GM12878 (cell line): ENCODE measurements at regions not wholly inside any gene's neighbourhood (a gene's known extent, or its start where the extent isn't known, plus 50 kb on each side); places are given as distances from the start of the nearest gene placed in this dataset.

ENCODE experiments used
- ATAC-seq: fragments of 200-7000 bp; cut with Tn5 transposase; 3 replicates; pipeline ENCODE4 v1.9.1; 2020; ENCODE audit warnings: mild to moderate bottlenecking, moderate library complexity
- BruUV-seq: library from RNA; stranded (reverse); fragments of 400-500 nt; replicated peaks from 2 replicates; lab custom pipeline; 2021; lab: Mats Ljungman, UMichigan
- CTCF ChIA-PET: fragments of 300-600 bp; sonication (Branson Sonifier 250); formaldehyde crosslinking; extraction: SDS; loops from one replicate; lab custom pipeline; 2021; ENCODE audit warnings: inconsistent platforms; lab: Yijun Ruan, JAX
- POLR2A ChIA-PET: fragments of 350-600 bp; formaldehyde crosslinking; extraction: SDS; loops from one replicate; lab custom pipeline; 2021; ENCODE audit warnings: inconsistent platforms; lab: Charles Lee
- RAD21 ChIA-PET: fragments of 300-600 bp; sonication (Branson Sonifier 250); formaldehyde crosslinking; loops from one replicate; lab custom pipeline; 2023; ENCODE audit warnings: antibody characterized with exemption; ENCODE audit not compliant: unreplicated experiment; lab: Charles Lee
- SMC1A ChIA-PET: fragments of 300-600 bp; sonication (Branson Sonifier 250); formaldehyde crosslinking; loops from one replicate; lab custom pipeline; 2023; ENCODE audit not compliant: unreplicated experiment, uncharacterized antibody; lab: Charles Lee
- DNase-seq: peaks from one replicate; pipeline ENCODE4 v3.0.0-alpha.2; 2011; ENCODE audit warnings: low read depth, low spot score
- FAIRE-seq: peaks from 3 replicates; lab custom pipeline; 2011; peaks lifted over from hg19 to GRCh38; lab: Jason Lieb, UNC
- H2AFZ ChIP-seq: 2 replicates; pipeline ENCODE4 v1.6.0; 2011; ENCODE audit warnings: low read depth, low read length, control low read depth; ENCODE audit not compliant: control insufficient read depth
- H3K27ac ChIP-seq: 2 replicates; pipeline ENCODE4 v1.5.1; 2011; ENCODE audit warnings: control low read depth; ENCODE audit not compliant: control insufficient read depth, insufficient read depth
- H3K27me3 ChIP-seq, 2 experiments: replicated peaks in 1 of 2; 2 replicates each; pipeline versions ENCODE4 v1.6.0 to v1.6.1; 2011; ENCODE audit warnings: low read length in 1 of 2; ENCODE audit not compliant: control insufficient read depth in 2 of 2, insufficient read depth in 2 of 2
- H3K36me3 ChIP-seq, 2 experiments: 2 replicates each; pipeline ENCODE4 v1.5.1; 2011; ENCODE audit warnings: low read length in 1 of 2; ENCODE audit not compliant: control insufficient read depth in 2 of 2, insufficient read depth in 2 of 2
- H3K4me1 ChIP-seq: 2 replicates; pipeline ENCODE4 v1.6.1; 2011; ENCODE audit warnings: mild to moderate bottlenecking, low read length, moderate library complexity, mixed read lengths; ENCODE audit not compliant: control insufficient read depth, insufficient read depth
- H3K4me2 ChIP-seq: 2 replicates; pipeline ENCODE4 v1.6.0; 2011; ENCODE audit warnings: control low read depth; ENCODE audit not compliant: control insufficient read depth, insufficient read depth
- H3K4me3 ChIP-seq: fragments of 200-600 bp; sonication (generic); 2 replicates; pipeline ENCODE4 v1.5.1; 2016
- H3K79me2 ChIP-seq: 2 replicates; pipeline ENCODE4 v1.6.0; 2011; ENCODE audit warnings: low read length; ENCODE audit not compliant: control insufficient read depth, insufficient read depth
- H3K9ac ChIP-seq: 2 replicates; pipeline ENCODE4 v1.8.0; 2011; ENCODE audit warnings: low read length, control low read depth, mixed read lengths; ENCODE audit not compliant: control insufficient read depth, insufficient read depth
- H3K9me3 ChIP-seq: replicated peaks from 3 replicates; pipeline ENCODE4 v1.5.1; 2011; ENCODE audit warnings: mild to moderate bottlenecking, low read length; ENCODE audit not compliant: control insufficient read depth, insufficient read depth
- H4K20me1 ChIP-seq: 2 replicates; pipeline ENCODE4 v1.6.0; 2011; ENCODE audit not compliant: control insufficient read depth, insufficient read depth
- ATF7 ChIP-seq: fragments of 450-650 bp; IDR thresholded peaks from 2 replicates; pipeline ENCODE4 v1.6.1; 2016; ENCODE audit warnings: low read depth, mild to moderate bottlenecking
- BCL11A ChIP-seq: IDR thresholded peaks from 2 replicates; pipeline ENCODE4 v1.6.1; 2011; ENCODE audit warnings: low read depth, low read length
- HDAC6 ChIP-seq: fragments of 200-600 bp; sonication (generic); IDR thresholded peaks from one replicate; pipeline ENCODE4 v1.8.0; 2017; ENCODE audit warnings: antibody characterized with exemption; ENCODE audit not compliant: unreplicated experiment
- IRF4 ChIP-seq: IDR thresholded peaks from 2 replicates; pipeline ENCODE4 v1.6.1; 2011; ENCODE audit warnings: low read depth, low read length
- LARP7 ChIP-seq: fragments of 450-650 bp; IDR thresholded peaks from 2 replicates; pipeline ENCODE4 v1.6.1; 2017; ENCODE audit warnings: mild to moderate bottlenecking
- MTA2 ChIP-seq: fragments of 450-650 bp; IDR thresholded peaks from 2 replicates; pipeline ENCODE4 v1.6.1; 2016; ENCODE audit warnings: low read depth, mild to moderate bottlenecking, moderate library complexity
- NFYB ChIP-seq: IDR thresholded peaks from 2 replicates; pipeline ENCODE4 v1.6.1; 2011; ENCODE audit warnings: low read depth, mild to moderate bottlenecking, low read length, improper control_type of control experiment, moderate library complexity; ENCODE audit not compliant: insufficient read depth
- NR2C1 ChIP-seq: fragments of 450-650 bp; IDR thresholded peaks from 2 replicates; pipeline ENCODE4 v1.6.1; 2017; ENCODE audit warnings: antibody characterized with exemption, mild to moderate bottlenecking, moderate library complexity
- PAX5 ChIP-seq: IDR thresholded peaks from 2 replicates; pipeline ENCODE4 v1.6.1; 2011; ENCODE audit warnings: low read depth, low read length, borderline replicate concordance
- RUNX3 ChIP-seq: IDR thresholded peaks from 2 replicates; pipeline ENCODE4 v1.6.1; 2012; ENCODE audit warnings: low read length, inconsistent platforms
- SMARCA5 ChIP-seq: fragments of 450-650 bp; IDR thresholded peaks from 2 replicates; pipeline ENCODE4 v1.6.1; 2017; ENCODE audit warnings: mild to moderate bottlenecking
- ZZZ3 ChIP-seq: IDR thresholded peaks from 2 replicates; pipeline ENCODE4 v1.6.1; 2011; ENCODE audit warnings: low read depth; ENCODE audit not compliant: control insufficient read depth, insufficient read length
- WGBS: methylation state at CpG from one replicate; pipeline ENCODE4 v1.1.6; 2016; ENCODE audit warnings: low lambda C conversion rate; ENCODE audit not compliant: insufficient replicate concordance, insufficient coverage; ENCODE audit errors: missing lambda C conversion rate; 5-methylcytosine and 5-hydroxymethylcytosine counted together
- in situ Hi-C: fragments of 300-500 bp; cut with MboI; formaldehyde crosslinking; loops from 9 replicates; pipeline ENCODE4 v1.14.3; 2018; ENCODE audit warnings: mixed read lengths
- intact Hi-C: fragments of 100-400 bp; cut with micrococcal nuclease; formaldehyde crosslinking; loops from one replicate; pipeline ENCODE4 v1.14.2; 2022; ENCODE audit not compliant: unreplicated experiment
- TF ChIP-seq, protein P1 (sequence below): fragments of 150-350 bp; IDR thresholded peaks from 2 replicates; pipeline ENCODE4 v1.6.1; 2016; ENCODE audit warnings: low read depth, low read length
- TF ChIP-seq, protein P2 (sequence below): fragments of 450-650 bp; IDR thresholded peaks from 2 replicates; pipeline ENCODE4 v1.6.1; 2016; ENCODE audit warnings: mild to moderate bottlenecking
- TF ChIP-seq, protein P3 (sequence below): IDR thresholded peaks from 2 replicates; pipeline ENCODE4 v1.6.1; 2012; ENCODE audit warnings: improper control_type of control experiment, low read depth, low read length; ENCODE audit not compliant: insufficient replicate concordance

DNA sequence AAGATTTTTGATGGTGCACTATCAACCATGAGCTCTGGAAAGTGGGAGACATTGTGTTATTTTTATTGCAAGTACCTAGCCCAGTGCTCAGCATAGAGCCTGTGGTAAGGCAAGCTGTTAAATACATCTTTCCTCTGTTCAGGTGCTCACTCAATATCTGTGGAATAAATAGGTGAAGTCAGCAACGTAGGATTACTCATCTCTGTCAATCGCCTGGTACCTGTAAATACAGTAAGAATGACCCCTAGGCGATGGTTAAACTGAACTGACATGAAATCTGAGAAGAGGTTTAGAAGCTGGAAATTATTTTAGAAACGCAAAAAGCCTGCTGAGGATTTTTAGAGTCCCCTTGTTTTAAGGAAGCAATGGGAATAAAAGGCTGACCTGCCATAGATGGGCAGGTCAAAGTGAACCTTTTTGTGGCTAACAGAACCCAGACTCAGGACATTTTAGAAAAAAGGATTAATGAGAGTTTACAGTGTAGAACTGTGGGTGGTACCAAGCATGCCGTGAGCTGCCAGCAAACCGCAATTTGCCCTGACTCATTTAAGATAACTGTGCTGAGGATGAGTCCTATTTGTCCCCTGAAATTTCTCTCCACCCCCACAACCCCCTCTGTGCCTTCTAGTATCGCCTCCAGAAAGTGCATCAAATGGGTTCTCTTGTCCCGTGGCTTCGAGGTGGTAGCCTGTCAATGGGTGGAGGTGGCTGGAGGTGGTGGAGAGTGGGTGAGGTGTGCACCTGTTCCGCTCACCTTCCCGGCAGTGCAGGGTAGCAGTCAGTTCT, 375.1 kb downstream of the MED10 start:
- no peaks in the 10 kb centered on the region for H3K9me3 ChIP-seq
- SMC1A ChIA-PET: interaction anchor here (0.7 to 2.9 kb wide), 7 partner anchors 14 to 264 kb away, joined by 3 to 9 read pairs (median 3); no protein-coding TSS in a partner anchor
- no peaks in the 10 kb centered on the region for H4K20me1 ChIP-seq
- FAIRE-seq (no peak), ATAC-seq (no peak; the same call in 2 of the 3 replicates), DNase-seq (no peak)
- intact Hi-C loops (no loop called here), in situ Hi-C loops (no loop called here)
- no peaks in the 10 kb centered on the region for H3K27me3 ChIP-seq
- no peak overlapping the region for H2AFZ ChIP-seq
- no peaks in the 10 kb centered on the region for H3K36me3 ChIP-seq
- RAD21 ChIA-PET: no interaction called here
- no peak overlapping the region for H3K27ac ChIP-seq
- CTCF ChIA-PET: no interaction called here
- no TSS peak for BruUV-seq
- WGBS: 38% methylated on average over 11 of the region's 11 CpGs
- H3K79me2 ChIP-seq: no peaks in the 10 kb centered on the region
- no peak overlapping the region for H3K9ac ChIP-seq
- no peak overlapping the region for H3K4me2 ChIP-seq
- no peak overlapping the region for H3K4me3 ChIP-seq
- H3K4me1 ChIP-seq: no peaks in the 10 kb centered on the region
- POLR2A ChIA-PET: no interaction called here
- TF ChIP-seq ZZZ3 (no peak), PAX5 (no peak), BCL11A (no peak), NR2C1 (no peak), LARP7 (no peak), NFYB (no peak), IRF4 (no peak), HDAC6 (no peak), MTA2 (no peak), RUNX3 (no peak), SMARCA5 (no peak), ATF7 (no peak)
- TF ChIP-seq, protein P1, sequence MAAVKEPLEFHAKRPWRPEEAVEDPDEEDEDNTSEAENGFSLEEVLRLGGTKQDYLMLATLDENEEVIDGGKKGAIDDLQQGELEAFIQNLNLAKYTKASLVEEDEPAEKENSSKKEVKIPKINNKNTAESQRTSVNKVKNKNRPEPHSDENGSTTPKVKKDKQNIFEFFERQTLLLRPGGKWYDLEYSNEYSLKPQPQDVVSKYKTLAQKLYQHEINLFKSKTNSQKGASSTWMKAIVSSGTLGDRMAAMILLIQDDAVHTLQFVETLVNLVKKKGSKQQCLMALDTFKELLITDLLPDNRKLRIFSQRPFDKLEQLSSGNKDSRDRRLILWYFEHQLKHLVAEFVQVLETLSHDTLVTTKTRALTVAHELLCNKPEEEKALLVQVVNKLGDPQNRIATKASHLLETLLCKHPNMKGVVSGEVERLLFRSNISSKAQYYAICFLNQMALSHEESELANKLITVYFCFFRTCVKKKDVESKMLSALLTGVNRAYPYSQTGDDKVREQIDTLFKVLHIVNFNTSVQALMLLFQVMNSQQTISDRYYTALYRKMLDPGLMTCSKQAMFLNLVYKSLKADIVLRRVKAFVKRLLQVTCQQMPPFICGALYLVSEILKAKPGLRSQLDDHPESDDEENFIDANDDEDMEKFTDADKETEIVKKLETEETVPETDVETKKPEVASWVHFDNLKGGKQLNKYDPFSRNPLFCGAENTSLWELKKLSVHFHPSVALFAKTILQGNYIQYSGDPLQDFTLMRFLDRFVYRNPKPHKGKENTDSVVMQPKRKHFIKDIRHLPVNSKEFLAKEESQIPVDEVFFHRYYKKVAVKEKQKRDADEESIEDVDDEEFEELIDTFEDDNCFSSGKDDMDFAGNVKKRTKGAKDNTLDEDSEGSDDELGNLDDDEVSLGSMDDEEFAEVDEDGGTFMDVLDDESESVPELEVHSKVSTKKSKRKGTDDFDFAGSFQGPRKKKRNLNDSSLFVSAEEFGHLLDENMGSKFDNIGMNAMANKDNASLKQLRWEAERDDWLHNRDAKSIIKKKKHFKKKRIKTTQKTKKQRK: no peak
- TF ChIP-seq, protein P2, sequence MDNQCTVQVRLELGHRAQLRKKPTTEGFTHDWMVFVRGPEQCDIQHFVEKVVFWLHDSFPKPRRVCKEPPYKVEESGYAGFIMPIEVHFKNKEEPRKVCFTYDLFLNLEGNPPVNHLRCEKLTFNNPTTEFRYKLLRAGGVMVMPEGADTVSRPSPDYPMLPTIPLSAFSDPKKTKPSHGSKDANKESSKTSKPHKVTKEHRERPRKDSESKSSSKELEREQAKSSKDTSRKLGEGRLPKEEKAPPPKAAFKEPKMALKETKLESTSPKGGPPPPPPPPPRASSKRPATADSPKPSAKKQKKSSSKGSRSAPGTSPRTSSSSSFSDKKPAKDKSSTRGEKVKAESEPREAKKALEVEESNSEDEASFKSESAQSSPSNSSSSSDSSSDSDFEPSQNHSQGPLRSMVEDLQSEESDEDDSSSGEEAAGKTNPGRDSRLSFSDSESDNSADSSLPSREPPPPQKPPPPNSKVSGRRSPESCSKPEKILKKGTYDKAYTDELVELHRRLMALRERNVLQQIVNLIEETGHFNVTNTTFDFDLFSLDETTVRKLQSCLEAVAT: no peak
- TF ChIP-seq, protein P3, sequence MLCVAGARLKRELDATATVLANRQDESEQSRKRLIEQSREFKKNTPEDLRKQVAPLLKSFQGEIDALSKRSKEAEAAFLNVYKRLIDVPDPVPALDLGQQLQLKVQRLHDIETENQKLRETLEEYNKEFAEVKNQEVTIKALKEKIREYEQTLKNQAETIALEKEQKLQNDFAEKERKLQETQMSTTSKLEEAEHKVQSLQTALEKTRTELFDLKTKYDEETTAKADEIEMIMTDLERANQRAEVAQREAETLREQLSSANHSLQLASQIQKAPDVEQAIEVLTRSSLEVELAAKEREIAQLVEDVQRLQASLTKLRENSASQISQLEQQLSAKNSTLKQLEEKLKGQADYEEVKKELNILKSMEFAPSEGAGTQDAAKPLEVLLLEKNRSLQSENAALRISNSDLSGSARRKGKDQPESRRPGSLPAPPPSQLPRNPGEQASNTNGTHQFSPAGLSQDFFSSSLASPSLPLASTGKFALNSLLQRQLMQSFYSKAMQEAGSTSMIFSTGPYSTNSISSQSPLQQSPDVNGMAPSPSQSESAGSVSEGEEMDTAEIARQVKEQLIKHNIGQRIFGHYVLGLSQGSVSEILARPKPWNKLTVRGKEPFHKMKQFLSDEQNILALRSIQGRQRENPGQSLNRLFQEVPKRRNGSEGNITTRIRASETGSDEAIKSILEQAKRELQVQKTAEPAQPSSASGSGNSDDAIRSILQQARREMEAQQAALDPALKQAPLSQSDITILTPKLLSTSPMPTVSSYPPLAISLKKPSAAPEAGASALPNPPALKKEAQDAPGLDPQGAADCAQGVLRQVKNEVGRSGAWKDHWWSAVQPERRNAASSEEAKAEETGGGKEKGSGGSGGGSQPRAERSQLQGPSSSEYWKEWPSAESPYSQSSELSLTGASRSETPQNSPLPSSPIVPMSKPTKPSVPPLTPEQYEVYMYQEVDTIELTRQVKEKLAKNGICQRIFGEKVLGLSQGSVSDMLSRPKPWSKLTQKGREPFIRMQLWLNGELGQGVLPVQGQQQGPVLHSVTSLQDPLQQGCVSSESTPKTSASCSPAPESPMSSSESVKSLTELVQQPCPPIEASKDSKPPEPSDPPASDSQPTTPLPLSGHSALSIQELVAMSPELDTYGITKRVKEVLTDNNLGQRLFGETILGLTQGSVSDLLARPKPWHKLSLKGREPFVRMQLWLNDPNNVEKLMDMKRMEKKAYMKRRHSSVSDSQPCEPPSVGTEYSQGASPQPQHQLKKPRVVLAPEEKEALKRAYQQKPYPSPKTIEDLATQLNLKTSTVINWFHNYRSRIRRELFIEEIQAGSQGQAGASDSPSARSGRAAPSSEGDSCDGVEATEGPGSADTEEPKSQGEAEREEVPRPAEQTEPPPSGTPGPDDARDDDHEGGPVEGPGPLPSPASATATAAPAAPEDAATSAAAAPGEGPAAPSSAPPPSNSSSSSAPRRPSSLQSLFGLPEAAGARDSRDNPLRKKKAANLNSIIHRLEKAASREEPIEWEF: no peak
